Heart right ventricle (tissue), 16 donors: ENCODE measurements at regions not wholly inside any gene's neighbourhood (a gene's known extent, or its start where the extent isn't known, plus 50 kb on each side); places are given as distances from the start of the nearest gene placed in this dataset.

Experiments used
- ATAC-seq, 8 donors: fragments of 200-7000 bp; cut with Tn5 transposase; one replicate each; pipeline ENCODE4 v1.9.1; 2020; ENCODE audit warnings: mild to moderate bottlenecking in 8 of 8, moderate library complexity in 8 of 8, moderate number of reproducible peaks in 1 of 8
- DNase-seq, 2 donors: peaks; one replicate each; pipeline ENCODE4 v3.0.0-alpha.2; 2020
- H3K27ac ChIP-seq, 10 donors: fragments of 200-600 bp; sonication (generic) in 2 of 10; one replicate each; pipeline versions ENCODE4 v1.5.0 to v1.8.0; 2020 to 2022; ENCODE audit warnings: mild to moderate bottlenecking in 3 of 10
- H3K27me3 ChIP-seq, 7 donors: fragments of 200-600 bp; one replicate each; pipeline ENCODE4 v1.8.0; 2021 to 2022; ENCODE audit warnings: mild to moderate bottlenecking in 2 of 7
- H3K36me3 ChIP-seq, 9 donors: fragments of 200-600 bp; sonication (generic) in 1 of 9; one replicate each; pipeline versions ENCODE4 v1.5.0 to v1.8.0; 2020 to 2022; ENCODE audit warnings: mild to moderate bottlenecking in 2 of 9
- H3K4me1 ChIP-seq, 9 donors: fragments of 200-600 bp; sonication (generic) in 1 of 9; one replicate each; pipeline versions ENCODE4 v1.5.0 to v1.8.0; 2020 to 2022; ENCODE audit warnings: mild to moderate bottlenecking in 4 of 9
- H3K4me3 ChIP-seq, 10 donors: fragments of 200-600 bp; sonication (generic) in 2 of 10; one replicate each; pipeline versions ENCODE4 v1.5.0 to v1.8.0; 2020 to 2022; ENCODE audit warnings: mild to moderate bottlenecking in 7 of 10, moderate library complexity in 2 of 10
- H3K9me3 ChIP-seq, 11 donors: fragments of 200-600 bp in 10 of 11; sonication (generic) in 2 of 11; one replicate each; pipeline versions ENCODE4 v1.5.0 to v1.8.0; 2013 to 2022; ENCODE audit warnings: mild to moderate bottlenecking in 2 of 11, control low read depth in 1 of 11, moderate library complexity in 1 of 11
- CTCF ChIP-seq, 9 donors: fragments of 200-600 bp; sonication (generic) in 2 of 9; IDR thresholded peaks; one replicate each; pipeline versions ENCODE4 v1.5.0 to v1.8.0; 2021 to 2022; ENCODE audit warnings: antibody characterized with exemption in 9 of 9, mild to moderate bottlenecking in 5 of 9, moderate library complexity in 1 of 9
- WGBS, 2 donors: extraction: QIAGEN DNeasy Blood & Tissue Kit; methylation state at CpG; one replicate each; pipeline ENCODE4 v1.1.7; 2013; ENCODE audit warnings: inconsistent platforms in 1 of 2; 5-methylcytosine and 5-hydroxymethylcytosine counted together
- intact Hi-C, 10 donors: fragments of 100-400 bp; cut with DNase I; formaldehyde crosslinking; loops; one replicate each; pipeline versions ENCODE4 v1.11.1 to v1.14.2; 2022
- donor health status: Arrhythmogenic right ventricular cardiomyopathy.
- donor health status: ischemic (EF 13 %, LVEDD 7.1; RV severe dilation, severe dysfunction).
- donor health status: healthy with polysubstance abuse.
- donor health status: DM: no; HTN: yes; CAD: no.
- donor health status: DM: no; HTN: no; CAD: no.
- donor health status: ischemic (EF 25% LVEDD 6.9; RV normal size, moderate dysfunction).
- donor health status: ischemic (EF 25% LVEDD 5.7; RV mildly dilated, moderate dysfunction).
- donor health status: healthy.
- donor health status: DM: yes; HTN: yes; CAD: no.
- donor health status: Ischemic cardiomyopathy.
- donor health status: ischemic (EF 35%, LVEDD 5.7; RV mildly dilated, moderate dysfunction).
- donor health status: nonischemic (EF 11% LVEDD 7.7; RV severe dilation, severe dysfunction).
- donor health status: DM: yes; HTN: yes; CAD: no.
- donor health status: PGD.
- donor health status: ischemic (EF 29% LVEDD 5.4; RV normal size, mild dysfunction).
- donor health status: nonischemic (EF 23%, LVEDD 6.1; RV moderate dilation, normal function).

- intact Hi-C loops = no loop called here
- no peaks in the 10 kb centered on the region for H3K27me3 ChIP-seq
- 78 to 84% methylated on average over 6 of the region's 6 CpGs for WGBS, 2 donors
- ATAC-seq (no peak), DNase-seq (no peak)
- no peak overlapping the region for H3K4me3 ChIP-seq
- H3K4me1 ChIP-seq = no peaks in the 10 kb centered on the region
- H3K36me3 ChIP-seq = no peaks in the 10 kb centered on the region
- H3K27ac ChIP-seq = no peak overlapping the region
- peaks cover 0 to 20% (median 0%) of the 10 kb centered on the region in 11 donors for H3K9me3 ChIP-seq
- no peak for TF ChIP-seq CTCF (IDR thresholded peaks at IDR 0.05)
Observed at GRCh38 chr3:146732325-146732724, 127.2 kb upstream of the PLSCR5 start.

GRCh38 chr3:146715170-146715569, 110.0 kb upstream of the PLSCR5 start:
- no peaks in the 10 kb centered on the region for H3K9me3 ChIP-seq
- H3K4me3 ChIP-seq = no peak overlapping the region
- TF ChIP-seq CTCF (IDR thresholded peaks at IDR 0.05) = no peak

DNA sequence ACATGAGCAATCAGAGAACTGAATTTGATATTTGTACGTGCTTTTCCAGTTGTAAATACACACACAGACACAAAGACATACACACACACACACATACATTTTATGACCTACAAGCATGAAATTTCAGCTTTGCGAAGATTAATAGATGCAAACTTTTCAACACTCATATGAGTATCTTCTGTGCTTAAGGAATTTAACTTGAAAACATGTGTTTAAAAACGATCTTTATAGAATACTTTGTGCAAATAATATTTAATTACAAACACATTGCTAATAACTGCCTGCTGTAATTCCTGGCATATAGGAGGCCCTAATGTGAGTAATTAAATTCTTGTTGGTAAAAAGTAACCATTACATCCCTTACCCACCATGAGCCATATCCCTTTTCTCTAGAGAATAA, 107.7 kb upstream of the PLSCR5 start:
- H3K27me3 ChIP-seq = no peaks in the 10 kb centered on the region
- no peaks in the 10 kb centered on the region for H3K9me3 ChIP-seq
- no peak for TF ChIP-seq CTCF (IDR thresholded peaks at IDR 0.05)
- peaks cover 0 to 5% (median 0%) of the 10 kb centered on the region in 9 donors for H3K4me1 ChIP-seq
- no peaks in the 10 kb centered on the region for H3K36me3 ChIP-seq
- H3K27ac ChIP-seq = no peak overlapping the region
- DNase-seq = no peak
- ATAC-seq = no peak
- no peak overlapping the region for H3K4me3 ChIP-seq
- intact Hi-C loops = no loop called here
- 81 to 85% methylated on average over 3 of the region's 3 CpGs for WGBS, 2 donors

More at GRCh38 chr3:146715170-146715569, 110.0 kb upstream of the PLSCR5 start:
- no peak for ATAC-seq
- intact Hi-C loops = no loop called here
- H3K36me3 ChIP-seq = no peaks in the 10 kb centered on the region
- H3K4me1 ChIP-seq = no peaks in the 10 kb centered on the region
- no peak overlapping the region for H3K27ac ChIP-seq
- no peaks in the 10 kb centered on the region for H3K27me3 ChIP-seq
- DNase-seq = no peak

DNA sequence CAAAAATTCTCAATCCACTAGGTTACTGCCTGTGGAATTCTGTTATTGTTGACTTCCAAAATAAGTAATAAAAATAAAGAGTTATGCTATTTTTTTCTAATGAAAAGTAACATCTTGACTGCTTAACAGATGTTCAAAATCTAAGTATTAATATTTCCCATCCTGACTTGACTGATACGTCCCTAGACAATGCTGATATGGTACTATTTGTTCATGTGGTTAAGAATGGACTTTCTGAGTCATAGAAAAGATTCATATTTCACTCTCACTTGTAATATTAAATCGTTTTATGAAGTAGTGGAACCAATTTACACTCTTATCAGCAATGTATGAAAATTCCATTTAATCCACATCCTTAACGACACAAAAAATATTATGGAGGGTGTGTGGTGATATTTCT, 104.8 kb upstream of the PLSCR5 start:
- ATAC-seq = peak in 4 of 8 donors; percentile 16 to 69 (median 62)
- no peaks in the 10 kb centered on the region for H3K27me3 ChIP-seq
- H3K27ac ChIP-seq = no peak overlapping the region
- WGBS, 2 donors = 55 to 59% methylated on average over 3 of the region's 3 CpGs
- H3K36me3 ChIP-seq = no peaks in the 10 kb centered on the region
- no peak for DNase-seq
- H3K4me1 ChIP-seq = peaks cover 0 to 5% (median 0%) of the 10 kb centered on the region in 9 donors
- H3K9me3 ChIP-seq = no peaks in the 10 kb centered on the region
- no peak overlapping the region for H3K4me3 ChIP-seq
- intact Hi-C loops = no loop called here
- TF ChIP-seq CTCF (IDR thresholded peaks at IDR 0.05) = no peak

- Histone ChIP-seq H3K4me3 (no peak overlapping the region), H3K27me3 (no peaks in the 10 kb centered on the region), H3K27ac (no peak overlapping the region), H3K36me3 (no peaks in the 10 kb centered on the region), H3K9me3 (no peaks in the 10 kb centered on the region), H3K4me1 (peaks cover 0 to 5% (median 0%) of the 10 kb centered on the region in 9 donors)
- DNase-seq (no peak), ATAC-seq (no peak)
- WGBS, 2 donors = 19 to 22% methylated on average over 2 of the region's 2 CpGs
- no peak for TF ChIP-seq CTCF (IDR thresholded peaks at IDR 0.05)
- intact Hi-C loops = no loop called here
Observed at GRCh38 chr3:146705225-146705624, 100.1 kb upstream of the PLSCR5 start.
